ENCODE measurements at regions not wholly inside any gene's neighbourhood (a gene's known extent, or its start where the extent isn't known, plus 50 kb on each side); places are given as distances from the start of the nearest gene placed in this dataset.

- no peak for DNase-seq (ENCODE audit: low spot score)
- TF ChIP-seq CTCF (IDR thresholded peaks at IDR 0.05; ENCODE audit: extremely low read depth, missing control alignments) = no peak
Measured at GRCh38 chr18:56128153-56128791, 510.1 kb downstream of the TXNL1 start.

DNA sequence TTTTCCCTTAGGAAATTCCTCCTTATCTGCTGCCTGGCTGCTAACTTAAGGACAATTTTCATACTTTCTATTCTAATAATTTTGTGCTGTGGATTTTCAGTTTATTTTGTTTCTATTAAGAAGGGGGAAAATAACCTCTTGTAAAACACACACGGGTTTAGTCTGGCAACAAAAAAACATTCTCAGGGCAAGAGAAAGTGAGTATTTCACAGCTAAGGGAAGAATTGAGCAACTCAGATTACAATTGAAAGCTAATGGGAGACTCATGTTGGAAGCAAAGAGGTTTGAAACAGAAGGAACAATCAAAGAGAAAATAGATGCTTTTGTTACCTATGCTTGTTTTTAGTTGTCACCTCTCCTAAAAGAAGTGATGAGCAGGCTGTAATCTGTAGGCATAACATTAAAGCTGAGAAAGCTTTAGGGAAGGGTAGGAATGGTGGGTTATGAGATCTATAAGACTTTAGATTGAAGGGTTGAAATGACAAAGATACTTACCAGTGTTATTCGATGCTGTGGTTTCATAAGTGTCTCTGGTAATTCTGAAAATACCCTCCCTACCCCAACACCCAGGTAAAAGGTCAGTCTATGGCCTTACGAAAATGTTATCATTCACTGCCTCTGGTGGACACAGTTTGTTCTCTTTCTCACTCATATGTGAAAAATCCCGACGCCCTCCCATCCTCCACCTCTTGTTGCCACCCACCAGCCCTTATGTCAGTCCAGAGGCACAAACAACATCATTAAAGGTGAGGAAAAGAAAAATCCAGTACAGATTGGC, 510.9 kb downstream of the TXNL1 start:
- TF ChIP-seq CTCF (IDR thresholded peaks at IDR 0.05; ENCODE audit: extremely low read depth, missing control alignments) = no peak

DNA sequence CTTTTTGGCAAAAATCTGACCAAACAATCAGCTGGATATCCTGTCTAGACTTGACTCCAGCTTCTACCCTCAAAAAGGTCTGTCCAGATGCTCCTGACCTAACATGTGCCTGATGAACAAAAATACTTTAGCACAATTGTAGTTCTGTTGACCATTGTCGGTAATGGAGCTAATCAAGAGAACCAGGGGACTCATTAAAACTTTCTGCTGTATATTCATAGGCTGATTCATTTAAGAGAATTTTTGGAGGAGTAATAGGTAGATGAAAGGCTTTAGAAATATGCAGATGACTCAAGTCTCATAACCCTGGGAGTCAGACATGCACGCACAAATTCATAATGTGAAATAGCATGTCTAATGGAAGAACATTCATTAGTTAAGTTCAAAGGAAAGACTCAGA, 514.2 kb downstream of the TXNL1 start:
- no peak for DNase-seq (ENCODE audit: low spot score)

More for the DNA sequence above, 510.9 kb downstream of the TXNL1 start:
- DNase-seq (ENCODE audit: low spot score) = no peak

DNA sequence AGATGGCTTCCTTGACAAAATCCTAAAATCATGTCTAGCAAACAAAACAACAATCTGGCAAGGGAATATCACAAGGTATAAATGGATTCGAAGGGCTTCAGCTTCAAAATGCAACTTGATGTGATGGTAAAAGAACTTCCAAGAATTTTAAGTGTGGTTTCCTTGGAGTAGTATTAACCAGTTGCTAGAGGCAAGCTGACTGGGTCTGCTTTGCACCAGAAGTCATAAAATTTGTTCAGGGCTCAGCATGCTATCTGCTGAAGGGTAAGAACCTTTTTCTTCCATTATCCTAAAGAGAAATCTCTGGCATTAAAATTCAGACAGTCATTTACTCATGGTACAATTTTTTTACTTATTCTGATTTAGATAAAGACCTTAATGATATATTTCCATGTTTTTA, 516.7 kb downstream of the TXNL1 start:
- TF ChIP-seq CTCF (IDR thresholded peaks at IDR 0.05; ENCODE audit: extremely low read depth, missing control alignments) = no peak
- no peak for DNase-seq (ENCODE audit: low spot score)

More for the DNA sequence above, 514.2 kb downstream of the TXNL1 start:
- no peak for TF ChIP-seq CTCF (IDR thresholded peaks at IDR 0.05; ENCODE audit: extremely low read depth, missing control alignments)

- TF ChIP-seq CTCF (IDR thresholded peaks at IDR 0.05; ENCODE audit: extremely low read depth, missing control alignments) = no peak
- DNase-seq (ENCODE audit: low spot score) = no peak
Measured at GRCh38 chr18:56120782-56121181, 517.6 kb downstream of the TXNL1 start.

DNA sequence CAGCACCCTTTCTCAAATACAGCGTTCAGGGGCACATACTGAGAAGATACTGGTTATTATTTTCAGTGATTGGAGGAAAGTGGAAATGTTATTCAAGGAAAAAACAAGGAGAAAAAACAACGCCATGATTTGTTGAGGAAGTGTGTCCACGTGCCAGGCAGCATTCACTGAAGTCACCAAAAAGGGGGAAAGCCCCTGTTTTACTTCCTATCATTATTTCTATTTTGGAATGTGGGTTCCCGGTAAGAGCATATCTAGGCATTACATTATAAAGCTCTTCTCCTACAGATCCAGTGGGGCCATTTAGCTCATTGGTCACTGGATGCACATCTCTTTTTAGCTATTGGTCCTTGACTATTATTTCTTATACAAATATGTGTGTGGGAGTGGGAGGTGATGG, 518.7 kb downstream of the TXNL1 start:
- no peak for TF ChIP-seq CTCF (IDR thresholded peaks at IDR 0.05; ENCODE audit: extremely low read depth, missing control alignments)
- DNase-seq (ENCODE audit: low spot score) = no peak

GRCh38 chr18:56118422-56118821, 520.0 kb downstream of the TXNL1 start:
- DNase-seq (ENCODE audit: low spot score) = no peak
- TF ChIP-seq CTCF (IDR thresholded peaks at IDR 0.05; ENCODE audit: extremely low read depth, missing control alignments) = no peak
